ENCODE measurements at regions not wholly inside any gene's neighbourhood (a gene's known extent, or its start where the extent isn't known, plus 50 kb on each side); places are given as distances from the start of the nearest gene placed in this dataset.

DNA sequence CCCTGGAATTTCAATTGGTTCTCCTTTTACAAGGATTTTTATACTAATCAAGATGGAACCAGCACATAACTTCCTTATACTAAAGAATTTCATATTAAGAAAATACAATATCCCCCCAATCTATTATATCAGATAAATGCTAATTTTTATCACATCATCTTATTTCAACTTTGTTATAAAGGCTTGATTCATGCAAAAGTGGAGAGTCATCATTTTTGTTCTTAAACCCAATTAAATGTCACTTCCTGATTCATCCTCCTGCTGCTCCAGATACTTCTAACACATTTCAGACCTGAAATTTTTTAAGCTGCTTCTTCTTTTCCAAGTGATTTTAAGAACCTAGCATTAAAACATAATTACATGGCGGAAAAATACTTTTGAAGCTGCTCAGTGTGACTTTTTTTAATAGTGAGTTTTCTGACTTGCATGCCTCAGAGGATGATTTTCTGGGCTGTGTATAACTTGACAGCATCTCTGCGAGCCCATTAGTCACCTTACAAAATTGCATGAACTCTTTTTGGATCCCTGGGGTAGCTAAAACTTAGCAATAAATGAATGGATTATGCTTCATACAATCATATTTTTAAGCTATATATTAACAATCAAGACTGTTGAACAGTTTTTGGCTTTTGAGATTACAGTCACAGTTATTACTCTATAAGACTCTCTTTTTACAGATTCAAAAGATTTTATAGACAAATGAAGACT is 134.1 kb downstream of the ELOVL4 start (continued):
- no peak for TF ChIP-seq ELK1 (IDR thresholded peaks at IDR 0.05; ENCODE audit: borderline replicate concordance, low read depth, low read length)

- no TSS peak for BruUV-seq (replicated peaks)
- Histone ChIP-seq H3K9me1 (ENCODE audit: insufficient read depth, low read length) (no peaks in the 10 kb centered on the region), H2BK15ac (ENCODE audit: low read depth, low read length) (no peak overlapping the region), H3K4me2 (ENCODE audit: low read depth, low read length) (no peak overlapping the region), H2AK9ac (replicated peaks; ENCODE audit: low read depth, low read length, poor library complexity) (no peak overlapping the region), H2BK5ac (ENCODE audit: low read depth, low read length, poor library complexity, severe bottlenecking) (no peak overlapping the region), H3K9ac (ENCODE audit: low read depth, low read length) (no peak overlapping the region), H3K9me3 (ENCODE audit: control insufficient read depth, insufficient read depth, low read length) (no peaks in the 10 kb centered on the region), H2BK20ac (ENCODE audit: low read depth, low read length) (no peak overlapping the region), H3K23ac (ENCODE audit: low read depth, low read length) (no peak overlapping the region), H3K4ac (ENCODE audit: low read depth, low read length) (no peak overlapping the region), H3K4me1 (ENCODE audit: control insufficient read depth, insufficient read depth, low read length) (no peaks in the 10 kb centered on the region), H3K56ac (ENCODE audit: extremely low read depth, insufficient read depth, low read length) (no peak overlapping the region), H3K36me3 (ENCODE audit: control insufficient read depth, insufficient read depth, low read length) (no peaks in the 10 kb centered on the region), H4K91ac (ENCODE audit: insufficient read depth, low read depth, low read length) (no peak overlapping the region), H4K20me1 (ENCODE audit: insufficient read depth, low read length) (no peaks in the 10 kb centered on the region), H3K79me1 (ENCODE audit: low read depth in 1 of 2, low read length in 2 of 2) (no peaks in the 10 kb centered on the region), H3K4me3 (ENCODE audit: insufficient read depth, low read depth, low read length) (no peak overlapping the region), H3K14ac (replicated peaks; ENCODE audit: low read depth, low read length) (no peak overlapping the region), H2AK5ac (ENCODE audit: low read depth, low read length) (no peak overlapping the region), H3K27me3 (ENCODE audit: control insufficient read depth, insufficient read depth, low read length) (no peaks in the 10 kb centered on the region), H4K5ac (ENCODE audit: low read depth, low read length) (no peak overlapping the region), H2BK120ac (ENCODE audit: low read depth, low read length) (no peak overlapping the region), H3K27ac (ENCODE audit: insufficient read depth, low read length) (no peak overlapping the region), H2AFZ (replicated peaks; ENCODE audit: low read length, poor library complexity) (no peak overlapping the region), H4K8ac (ENCODE audit: low read depth in 2 of 2, low read length in 2 of 2) (no peak overlapping the region), H3K18ac (ENCODE audit: low read depth, low read length) (no peak overlapping the region)
- in situ Hi-C loops (cut with MboI; ENCODE audit: low sequenced_read_pairs), result no loop called here
- intact Hi-C loops (cut with micrococcal nuclease), result no loop called here
- DNase-seq, result no peak
- dilution Hi-C loops (cut with HindIII; ENCODE audit: low sequenced_read_pairs, unreplicated experiment), result no loop called here
- no peak for TF ChIP-seq FOS (IDR thresholded peaks at IDR 0.05; ENCODE audit: low read depth, low read length)
- no CpG with 5 or more reads among the region's 8 CpGs for WGBS, 2 experiments (ENCODE audit: extremely low coverage in 2 of 2, insufficient read length in 1 of 2)
- ChIA-PET CTCF (interaction anchor here (0.6 kb wide), 1 partner anchor 39 kb away, joined by 3 read pairs; no protein-coding TSS in a partner anchor), POLR2A (ENCODE audit: unreplicated experiment) (no interaction called here)
- no peak for ATAC-seq (ENCODE audit: low read depth)
Observed at GRCh38 chr6:79812195-79812594, 135.2 kb downstream of the ELOVL4 start.
